Activated CD4-positive, alpha-beta T cell treated with anti-CD3 and anti-CD28 coated beads, Interleukin-10, Interleukin-2, amounts not matched to agents 100 ng/mL and 50 ng/mL, durations not matched to agents 16 hours and 8 hours (primary cell): ENCODE measurements at regions not wholly inside any gene's neighbourhood (a gene's known extent, or its start where the extent isn't known, plus 50 kb on each side); places are given as distances from the start of the nearest gene placed in this dataset.
"Not testable (repeated sequence)": the region's sequence is repeated elsewhere in the genome, so short reads cannot be mapped to it uniquely, and the experiment has no call there.

Source experiments
- DNase-seq: peaks from one replicate; pipeline ENCODE4 v3.0.0-alpha.2; 2020

GRCh38 chr15:77944002-77944867 is 133.3 kb downstream of the TBC1D2B start:
- peak; percentile 71 for DNase-seq

GRCh38 chr15:77942611-77943211 is 134.8 kb downstream of the TBC1D2B start:
- DNase-seq, result no peak

- not testable (repeated sequence) for DNase-seq
Observed at GRCh38 chr15:77941090-77941827, 136.3 kb downstream of the TBC1D2B start.

- no peak for DNase-seq
Observed at GRCh38 chr15:77940381-77940947, 137.0 kb downstream of the TBC1D2B start.

- no peak for DNase-seq
Observed at GRCh38 chr15:77939851-77940250, 137.7 kb downstream of the TBC1D2B start.

- DNase-seq, result not testable (repeated sequence)
Observed at GRCh38 chr15:77939026-77939425, 138.5 kb downstream of the TBC1D2B start.

- not testable (repeated sequence) for DNase-seq
Observed at GRCh38 chr15:77938546-77938945, 139.0 kb downstream of the TBC1D2B start.

GRCh38 chr15:77936567-77936966 is 140.9 kb downstream of the TBC1D2B start:
- not testable (repeated sequence) for DNase-seq

- not testable (repeated sequence) for DNase-seq
Observed at GRCh38 chr15:77934516-77934915, 143.0 kb downstream of the TBC1D2B start.

GRCh38 chr15:77930907-77931306 is 146.6 kb downstream of the TBC1D2B start:
- DNase-seq, result not testable (repeated sequence)

GRCh38 chr15:77930490-77930889 is 147.0 kb downstream of the TBC1D2B start:
- not testable (repeated sequence) for DNase-seq

- peak; percentile 24 for DNase-seq
Observed at GRCh38 chr15:77926789-77927188, 150.7 kb downstream of the TBC1D2B start.

GRCh38 chr15:77926296-77926695 is 151.2 kb downstream of the TBC1D2B start:
- DNase-seq, result not testable (repeated sequence)

GRCh38 chr15:77925101-77925500 is 152.4 kb downstream of the TBC1D2B start:
- not testable (repeated sequence) for DNase-seq

- DNase-seq, result no peak
Observed at GRCh38 chr15:77921664-77922063, 155.8 kb downstream of the TBC1D2B start.

- not testable (repeated sequence) for DNase-seq
Observed at GRCh38 chr15:77916966-77917635, 160.4 kb downstream of the TBC1D2B start.

GRCh38 chr15:77915961-77916330 is 161.6 kb downstream of the TBC1D2B start:
- not testable (repeated sequence) for DNase-seq

- no peak for DNase-seq
Observed at GRCh38 chr15:77915261-77915960, 162.1 kb downstream of the TBC1D2B start.

- DNase-seq, result not testable (repeated sequence)
Observed at GRCh38 chr15:77914531-77914930, 163.0 kb downstream of the TBC1D2B start.

GRCh38 chr15:77910030-77910911 is 167.2 kb downstream of the TBC1D2B start:
- DNase-seq, result peak; percentile 84
